NCI-H510A treated with DMSO at 0.1 percent for 48 hours (cell line): ENCODE measurements at regions not wholly inside any gene's neighbourhood (a gene's known extent, or its start where the extent isn't known, plus 50 kb on each side); places are given as distances from the start of the nearest gene placed in this dataset.

Source experiments
- DNase-seq: peaks from one replicate; lab custom pipeline; 2025; lab: John Stamatoyannopoulos, UW

GRCh38 chr19:33947265-33947964 is 150.7 kb downstream of the KCTD15 start:
- no peak for DNase-seq

DNA sequence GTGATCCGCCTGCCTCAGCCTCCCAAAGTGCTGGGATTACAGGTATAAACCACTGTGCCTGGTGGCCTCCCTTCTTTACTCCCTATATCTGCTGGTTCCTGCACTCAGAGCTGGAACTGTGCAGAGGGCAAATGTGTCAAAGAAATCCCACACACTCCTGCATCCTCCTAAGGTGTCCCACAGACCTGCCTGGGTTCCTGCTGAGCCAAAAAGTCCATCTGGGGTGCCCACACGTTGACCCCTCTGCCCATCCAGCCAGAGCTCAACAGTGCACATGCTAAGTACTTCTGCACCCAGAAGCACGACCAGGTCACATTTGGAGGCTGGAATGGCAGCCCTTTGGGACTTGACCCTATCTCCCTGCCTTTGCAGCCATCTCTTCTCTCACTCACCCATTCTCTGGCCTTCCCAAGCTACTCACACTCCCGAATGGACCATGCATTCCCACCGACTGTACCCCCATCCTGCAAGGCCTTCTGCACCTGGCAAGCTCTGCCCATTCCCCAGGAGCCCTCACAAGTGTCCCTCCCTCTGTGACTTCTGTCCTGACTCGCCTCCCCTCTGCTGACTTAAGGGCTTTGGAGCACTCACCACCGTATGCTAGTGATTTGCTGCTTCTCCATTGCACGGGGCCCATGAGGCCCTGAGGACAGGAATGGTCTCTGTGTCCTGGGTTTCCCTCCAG is 152.1 kb downstream of the KCTD15 start:
- no peak for DNase-seq

GRCh38 chr19:33950091-33950750 is 153.6 kb downstream of the KCTD15 start:
- DNase-seq: no peak

DNA sequence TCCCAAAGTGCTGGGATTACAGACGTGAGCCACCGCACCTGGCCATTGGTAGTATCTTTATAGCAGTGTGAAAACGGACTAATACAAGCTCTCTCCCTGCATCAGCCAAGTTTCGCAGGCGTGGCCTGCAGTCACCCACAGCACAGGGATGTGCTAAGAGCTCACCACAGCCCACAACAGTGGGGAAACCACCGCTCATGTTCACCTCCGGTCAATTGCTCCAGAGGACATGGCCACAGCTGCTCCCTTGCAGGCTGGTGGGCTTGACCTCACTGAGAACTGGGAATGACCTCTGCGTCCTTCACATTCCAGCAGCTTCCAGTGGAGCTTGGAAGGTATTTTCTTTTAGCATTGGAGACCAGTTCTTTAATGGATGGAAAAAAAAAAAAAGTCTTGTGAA is 156.4 kb downstream of the KCTD15 start:
- DNase-seq: no peak

- DNase-seq: no peak
These were observed 156.9 kb downstream of the KCTD15 start for GRCh38 chr19:33953592-33953991.

- no peak for DNase-seq
These were observed 158.0 kb downstream of the KCTD15 start for GRCh38 chr19:33954686-33955085.

GRCh38 chr19:33956941-33957340 is 160.3 kb downstream of the KCTD15 start:
- DNase-seq: no peak

- no peak for DNase-seq
These were observed 161.1 kb downstream of the KCTD15 start for GRCh38 chr19:33957804-33958203.

GRCh38 chr19:33960566-33960965 is 163.9 kb downstream of the KCTD15 start:
- no peak for DNase-seq

DNA sequence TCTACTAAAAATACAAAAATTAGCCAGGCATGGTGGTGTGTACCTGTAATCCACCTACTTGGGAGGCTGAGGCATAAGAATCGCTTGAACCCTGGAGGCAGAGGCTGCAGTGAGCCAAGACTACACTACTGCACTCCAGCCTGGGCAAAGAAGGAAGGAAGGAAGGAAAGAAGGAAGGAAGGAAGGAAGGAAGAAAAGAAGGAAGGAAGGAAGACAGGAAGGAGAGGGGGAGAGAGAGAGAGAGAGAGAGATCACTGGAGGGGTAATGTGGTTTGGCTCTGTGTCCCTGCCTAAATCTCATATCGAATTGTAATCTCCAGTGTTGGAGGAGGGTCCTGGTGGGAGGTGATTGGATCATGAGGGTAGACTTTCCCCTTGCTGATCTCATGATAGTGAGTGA is 165.5 kb downstream of the KCTD15 start:
- DNase-seq: no peak

GRCh38 chr19:33963514-33963913 is 166.8 kb downstream of the KCTD15 start:
- no peak for DNase-seq

GRCh38 chr19:33971073-33971472 is 174.4 kb downstream of the KCTD15 start:
- no peak for DNase-seq

- DNase-seq: no peak
These were observed 181.4 kb downstream of the KCTD15 start for GRCh38 chr19:33977756-33978685.

- no peak for DNase-seq
These were observed 186.0 kb downstream of the KCTD15 start for GRCh38 chr19:33982706-33983105.

GRCh38 chr19:33988601-33989000 is 183.7 kb upstream of the LSM14A start:
- DNase-seq: no peak

DNA sequence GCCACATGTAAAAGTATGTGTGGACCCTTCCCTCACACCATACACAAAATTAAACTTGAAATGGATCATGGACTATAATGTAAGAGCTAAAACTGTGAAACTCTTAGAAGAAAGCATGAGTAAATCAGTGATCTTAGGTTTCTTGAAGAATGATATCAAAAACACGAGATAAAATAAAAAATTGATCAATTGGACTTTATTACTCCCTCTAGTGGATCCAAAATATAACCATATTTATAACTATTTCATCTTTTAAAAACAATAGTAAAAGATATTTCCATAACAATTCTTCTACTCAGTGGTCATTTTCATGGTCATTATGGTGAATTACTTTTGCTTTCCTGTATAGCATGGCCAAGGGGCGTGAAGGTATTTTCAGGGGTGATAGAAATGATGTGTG is 174.6 kb upstream of the LSM14A start:
- no peak for DNase-seq

DNA sequence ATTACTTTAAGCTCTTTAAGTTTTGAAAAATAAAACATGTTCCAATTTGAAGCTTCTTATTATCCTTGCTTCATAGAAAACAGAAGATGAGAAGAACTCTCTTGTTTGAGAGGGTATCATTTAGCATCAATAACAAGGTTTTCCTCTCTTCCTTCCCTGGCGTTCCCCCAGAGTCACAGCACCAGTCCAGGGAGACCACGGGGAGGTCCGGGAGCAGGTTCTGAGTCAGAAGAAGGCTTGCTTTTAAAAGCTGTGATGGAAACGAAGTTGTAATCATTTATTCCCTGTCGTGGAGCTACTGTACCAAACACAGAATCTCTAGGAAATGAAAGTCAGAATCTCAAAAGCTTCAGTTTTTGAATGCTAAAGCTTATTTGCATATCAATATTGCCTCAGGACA is 174.0 kb upstream of the LSM14A start:
- no peak for DNase-seq

DNA sequence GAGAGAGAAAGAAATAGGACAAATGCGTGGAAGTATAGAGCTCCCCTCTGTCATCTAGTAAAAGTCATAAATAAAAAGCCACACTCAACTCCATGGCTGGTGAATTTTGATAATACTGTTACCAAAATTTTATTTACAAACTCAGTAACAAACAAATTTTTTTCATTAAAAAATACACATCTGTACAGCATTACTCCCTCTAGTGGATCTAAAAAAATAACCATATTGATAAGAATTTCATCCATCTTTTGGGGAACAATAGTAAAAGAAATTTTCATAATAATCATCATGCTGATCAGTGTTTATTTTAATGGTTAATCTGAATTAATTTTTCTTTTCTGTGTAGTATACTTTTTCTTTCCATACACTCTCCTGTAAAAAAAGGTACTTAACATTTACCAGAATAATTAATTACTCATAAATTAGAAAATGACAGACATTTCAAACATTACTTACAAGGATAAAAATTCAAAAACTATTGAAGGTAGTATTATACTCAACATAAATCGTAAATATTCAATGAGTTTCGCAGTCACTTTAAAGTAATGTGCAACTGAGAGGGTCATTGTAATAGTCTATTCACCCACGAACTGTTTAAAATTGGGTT is 173.5 kb upstream of the LSM14A start:
- no peak for DNase-seq

GRCh38 chr19:34017024-34017423 is 155.3 kb upstream of the LSM14A start:
- DNase-seq: no peak

DNA sequence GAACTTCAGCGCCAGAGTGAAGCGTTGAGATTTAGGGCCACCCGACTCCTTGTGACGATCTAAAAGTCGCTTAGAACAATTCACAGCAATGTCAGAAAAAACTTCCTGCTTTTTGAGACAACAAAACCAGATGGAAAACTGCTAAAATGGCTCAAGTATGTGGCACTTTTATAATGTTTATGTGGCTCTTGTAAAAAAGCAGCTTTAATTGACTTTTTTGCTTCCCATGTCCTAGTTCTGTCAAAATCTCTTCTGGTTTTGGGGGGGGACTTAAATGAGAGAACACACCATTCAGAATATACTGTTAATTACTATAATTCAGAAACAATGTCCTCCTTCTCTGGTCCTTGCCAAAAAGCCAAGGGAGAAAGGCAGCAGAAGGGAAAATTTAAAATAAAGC is 154.7 kb upstream of the LSM14A start:
- no peak for DNase-seq

GRCh38 chr19:34018546-34018945 is 153.8 kb upstream of the LSM14A start:
- no peak for DNase-seq

GRCh38 chr19:34023381-34023780 is 148.9 kb upstream of the LSM14A start:
- no peak for DNase-seq
